GM18526 (cell line): ENCODE measurements at regions not wholly inside any gene's neighbourhood (a gene's known extent, or its start where the extent isn't known, plus 50 kb on each side); places are given as distances from the start of the nearest gene placed in this dataset.

Source experiments
- POLR2A ChIP-seq: IDR thresholded peaks from 3 replicates; pipeline ENCODE4 v1.6.1; 2011; ENCODE audit not compliant: insufficient read length; ENCODE audit errors: extremely low read depth

DNA sequence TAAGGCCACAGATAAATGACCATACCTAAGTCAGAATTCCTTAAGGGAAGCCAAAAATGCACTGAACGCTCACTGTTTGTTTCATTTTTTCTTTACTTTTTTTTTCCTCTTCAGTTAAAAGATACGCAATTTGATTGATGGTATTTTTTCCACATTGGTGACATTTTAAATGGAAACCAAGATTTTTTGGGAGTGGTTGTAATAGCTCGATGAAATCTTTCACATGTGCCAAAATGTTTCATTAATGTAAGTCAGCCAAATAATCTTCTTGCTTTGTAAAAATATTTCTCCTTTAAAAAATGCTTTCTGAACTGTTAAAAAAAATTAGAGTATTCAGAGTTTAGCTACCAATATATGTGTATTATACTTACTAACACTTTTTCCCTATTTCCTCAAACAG, 339.8 kb downstream of the ZEB2 start:
- TF ChIP-seq POLR2A: no peak

- TF ChIP-seq POLR2A: no peak
These were observed 349.7 kb downstream of the ZEB2 start for GRCh38 chr2:144170179-144170578.

DNA sequence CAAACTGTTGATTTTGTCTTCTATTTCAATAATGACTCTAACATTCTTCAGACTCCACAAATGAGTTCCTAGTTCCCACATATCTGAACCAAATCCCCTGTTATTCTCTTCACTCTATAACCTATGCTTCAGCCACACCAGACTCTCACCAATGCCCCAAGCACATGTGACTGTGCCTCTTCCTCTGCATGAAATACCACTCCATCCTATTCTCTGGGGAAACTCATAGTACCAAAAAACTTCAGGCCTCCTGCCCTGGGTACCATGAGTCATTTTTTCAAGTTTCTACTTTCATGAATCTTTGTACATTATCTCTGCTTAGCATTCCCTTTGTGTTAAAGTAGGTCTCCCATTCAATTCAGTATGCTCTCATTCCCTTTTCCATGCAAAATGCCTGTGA, 353.2 kb downstream of the ZEB2 start:
- no peak for TF ChIP-seq POLR2A

- TF ChIP-seq POLR2A: no peak
These were observed 354.2 kb downstream of the ZEB2 start for GRCh38 chr2:144165599-144166250.

DNA sequence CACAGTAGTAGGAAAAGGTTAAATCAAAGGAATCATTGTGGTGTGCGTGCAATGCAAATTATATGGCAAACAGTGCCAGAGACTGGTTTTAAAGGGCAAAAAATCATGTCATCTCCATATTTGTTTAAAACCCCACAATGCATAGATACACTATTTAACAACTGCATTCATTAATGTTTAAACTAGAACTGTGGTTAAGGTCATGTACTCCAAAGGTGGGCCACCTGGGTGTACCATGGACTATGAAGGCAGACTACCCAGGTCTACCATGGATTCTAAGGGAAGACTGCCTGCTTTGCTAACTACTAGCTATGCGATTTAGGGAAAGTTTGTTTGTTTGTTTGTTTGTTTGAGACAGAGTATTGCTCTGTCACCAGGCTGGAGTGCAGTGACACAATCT, 356.3 kb downstream of the ZEB2 start:
- TF ChIP-seq POLR2A: no peak

DNA sequence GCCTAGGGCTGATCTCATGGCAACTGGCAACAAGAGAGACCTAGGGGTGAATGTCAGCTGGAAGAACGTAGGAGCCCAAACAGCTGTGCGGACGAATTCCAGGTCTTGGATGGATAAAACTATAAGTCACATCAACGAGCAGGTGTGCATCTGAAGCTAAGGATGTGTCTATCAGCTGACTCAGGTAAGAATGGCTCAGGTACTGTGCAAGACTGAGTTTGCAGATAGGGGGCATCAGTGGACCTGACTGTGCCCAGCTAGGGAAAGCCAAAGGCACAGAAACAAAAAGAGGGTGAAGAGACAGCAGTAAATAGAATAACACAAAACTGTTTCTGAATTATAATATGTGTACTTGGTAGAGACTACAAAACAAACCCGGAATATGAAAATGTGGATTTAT, 357.3 kb downstream of the ZEB2 start:
- TF ChIP-seq POLR2A: no peak

GRCh38 chr2:144161061-144161460, 358.9 kb downstream of the ZEB2 start:
- no peak for TF ChIP-seq POLR2A

- TF ChIP-seq POLR2A: no peak
These were observed 360.7 kb downstream of the ZEB2 start for GRCh38 chr2:144159240-144159639.

DNA sequence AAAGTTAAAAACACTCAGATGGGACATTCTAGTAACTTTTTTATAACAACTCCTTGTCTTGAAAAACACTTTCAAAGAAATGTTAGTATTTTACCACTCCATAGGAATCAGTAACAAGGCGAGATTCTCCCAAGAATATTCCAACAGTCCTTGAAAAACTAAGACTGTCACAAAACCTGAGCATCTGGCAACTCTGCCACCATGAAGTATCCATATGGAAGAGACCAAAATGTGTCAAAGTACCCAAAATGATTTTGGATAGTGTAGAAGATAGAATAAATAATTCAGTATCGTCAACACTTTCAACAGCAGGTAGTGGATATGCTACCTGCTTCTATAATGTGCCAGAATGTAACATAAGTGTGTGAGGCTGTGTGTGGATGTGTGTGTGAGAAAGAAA, 361.8 kb downstream of the ZEB2 start:
- no peak for TF ChIP-seq POLR2A

DNA sequence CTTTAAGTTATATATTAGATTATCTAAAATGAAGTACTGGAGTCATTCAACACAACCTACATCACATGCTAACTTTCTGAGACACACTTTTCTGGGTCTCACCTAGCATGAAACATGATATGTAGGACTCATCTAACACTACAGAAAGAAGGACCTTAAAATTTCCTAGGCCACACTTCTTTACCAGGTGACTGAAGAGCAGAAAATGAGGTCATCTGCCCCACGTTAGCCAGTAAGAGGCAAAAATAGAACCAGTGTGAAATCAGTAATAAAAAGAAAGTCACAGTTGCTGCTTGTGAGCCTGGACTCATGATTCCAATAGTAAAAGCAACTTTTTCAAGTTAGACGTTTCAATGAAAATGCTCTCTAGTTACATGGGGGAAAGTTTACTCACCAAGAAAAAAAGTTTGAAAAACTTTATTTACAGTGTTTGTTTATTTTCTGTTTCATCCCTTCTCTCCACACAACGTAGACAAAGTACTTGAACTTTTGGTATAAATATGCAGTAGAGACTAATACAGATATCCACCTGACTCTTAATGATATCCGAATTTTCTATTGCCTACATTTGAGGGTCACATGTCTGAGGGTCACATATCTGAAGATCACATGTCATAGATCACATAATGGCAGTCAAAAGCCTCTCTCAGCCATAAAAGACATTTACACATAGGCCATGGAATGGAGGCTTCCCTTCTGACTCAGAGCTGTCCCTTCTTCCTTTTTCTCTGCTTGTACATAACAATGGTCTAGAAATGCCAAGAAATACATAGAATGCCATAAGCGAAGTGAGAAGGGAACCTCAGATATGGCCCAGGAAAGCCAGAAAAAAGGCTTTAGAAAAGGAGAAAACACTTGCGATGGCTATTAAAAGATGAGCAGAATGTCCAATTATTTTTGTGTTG, 362.9 kb downstream of the ZEB2 start:
- no peak for TF ChIP-seq POLR2A

GRCh38 chr2:144154205-144154604, 365.7 kb downstream of the ZEB2 start:
- TF ChIP-seq POLR2A: no peak

- no peak for TF ChIP-seq POLR2A
These were observed 367.1 kb downstream of the ZEB2 start for GRCh38 chr2:144152817-144153271.

GRCh38 chr2:144151851-144152250, 368.1 kb downstream of the ZEB2 start:
- no peak for TF ChIP-seq POLR2A

GRCh38 chr2:144151405-144151804, 368.5 kb downstream of the ZEB2 start:
- TF ChIP-seq POLR2A: no peak

DNA sequence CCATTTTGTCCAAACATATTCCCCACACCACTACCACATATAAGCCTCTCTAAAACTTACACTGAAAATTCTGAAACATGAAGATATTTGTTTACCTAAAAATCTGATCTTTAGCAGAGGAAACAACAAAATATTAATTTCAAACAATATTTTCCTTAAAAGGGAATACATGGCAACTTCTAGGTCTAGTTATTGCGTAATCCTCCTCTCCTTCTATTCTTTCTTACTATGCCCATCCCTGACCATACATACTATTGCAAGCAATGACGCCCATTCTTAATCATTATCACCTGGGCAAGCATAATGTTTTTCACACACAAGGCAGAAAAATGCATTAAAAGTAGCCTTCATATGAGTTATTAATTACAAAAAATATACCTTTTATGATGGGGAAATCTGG, 372.6 kb downstream of the ZEB2 start:
- no peak for TF ChIP-seq POLR2A

DNA sequence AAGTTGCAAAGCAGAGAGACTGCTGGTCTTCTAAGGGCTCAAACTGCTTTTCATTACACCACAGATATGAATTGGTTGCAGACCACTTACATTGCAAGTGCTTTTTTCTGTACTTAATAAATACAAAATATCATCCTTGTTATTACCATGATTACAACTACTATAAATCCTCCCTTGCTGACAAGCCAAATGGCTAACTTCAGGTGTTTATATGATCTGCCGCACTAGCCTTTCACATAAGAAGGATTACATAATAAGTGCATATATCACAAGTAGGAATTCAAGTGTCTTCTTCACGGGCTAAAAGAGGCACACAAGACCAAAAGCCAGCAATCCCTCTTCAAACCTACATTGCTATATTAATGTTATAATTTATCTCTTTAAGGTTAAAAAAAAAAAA, 373.0 kb downstream of the ZEB2 start:
- TF ChIP-seq POLR2A: no peak
